GM11168 (cell line): ENCODE measurements at regions not wholly inside any gene's neighbourhood (a gene's known extent, or its start where the extent isn't known, plus 50 kb on each side); places are given as distances from the start of the nearest gene placed in this dataset.
"Not testable (repeated sequence)": the region's sequence is repeated elsewhere in the genome, so short reads cannot be mapped to it uniquely, and the experiment has no call there.

Experiments
- in situ Hi-C: fragments of 300-500 bp; cut with MboI; formaldehyde crosslinking; loops from one replicate; pipeline ENCODE4 v1.12.0; 2022; ENCODE audit warnings: low sequenced_read_pairs; ENCODE audit not compliant: unreplicated experiment

GRCh38 chr4:75126870-75127269 is 194.0 kb downstream of the PARM1 start:
- in situ Hi-C loops: not testable (repeated sequence)

GRCh38 chr4:75126058-75126457 is 193.1 kb downstream of the PARM1 start:
- in situ Hi-C loops: no loop called here

- in situ Hi-C loops: loop anchor here (25.0 kb wide), 1 partner anchor 185 kb away; the partner anchor contains the start of gene PARM1
Measured at GRCh38 chr4:75122424-75123014, 189.6 kb downstream of the PARM1 start.

- in situ Hi-C loops: loop anchor here (25.0 kb wide), 1 partner anchor 181 kb away; the partner anchor contains the start of gene PARM1
Measured at GRCh38 chr4:75118739-75119138, 185.8 kb downstream of the PARM1 start.

- in situ Hi-C loops: loop anchor here (25.0 kb wide), 1 partner anchor 173 kb away; the partner anchor contains the start of gene PARM1
Measured at GRCh38 chr4:75110061-75110460, 177.1 kb downstream of the PARM1 start.

GRCh38 chr4:75107755-75108612 is 175.1 kb downstream of the PARM1 start:
- in situ Hi-C loops: loop anchor here (25.0 kb wide), 1 partner anchor 171 kb away; the partner anchor contains the start of gene PARM1

GRCh38 chr4:75102787-75103085 is 169.8 kb downstream of the PARM1 start:
- in situ Hi-C loops: loop anchor here (25.0 kb wide), 1 partner anchor 165 kb away; the partner anchor contains the start of gene PARM1

GRCh38 chr4:75101906-75102786 is 169.2 kb downstream of the PARM1 start:
- in situ Hi-C loops: loop anchor here (25.0 kb wide), 1 partner anchor 165 kb away; the partner anchor contains the start of gene PARM1
